ENCODE measurements at regions not wholly inside any gene's neighbourhood (a gene's known extent, or its start where the extent isn't known, plus 50 kb on each side); places are given as distances from the start of the nearest gene placed in this dataset.

DNA sequence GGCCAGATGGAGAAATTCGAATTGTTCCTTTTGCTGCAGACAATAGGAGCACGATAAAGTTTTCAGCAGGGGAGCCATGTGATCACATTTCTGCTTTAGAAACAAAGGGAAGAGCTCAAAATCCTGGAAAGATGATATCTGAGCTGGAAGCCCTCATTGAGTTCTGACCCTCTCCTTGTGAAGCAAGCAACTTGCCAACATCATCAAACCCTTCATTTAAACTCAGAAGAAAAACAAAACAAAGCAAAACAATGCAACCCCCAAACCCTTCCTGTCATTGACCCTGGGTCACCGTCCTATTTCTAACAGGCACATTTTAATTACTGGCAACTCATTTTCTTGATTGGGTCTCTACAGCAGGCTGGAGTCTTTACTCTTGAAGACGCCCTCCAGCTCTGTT, 198.3 kb upstream of the ZNF32 start:
- TF ChIP-seq EZH2 (IDR thresholded peaks at IDR 0.05; ENCODE audit: borderline replicate concordance, low read depth, low read length, severe bottlenecking), result no peak
- TF ChIP-seq, protein P1, sequence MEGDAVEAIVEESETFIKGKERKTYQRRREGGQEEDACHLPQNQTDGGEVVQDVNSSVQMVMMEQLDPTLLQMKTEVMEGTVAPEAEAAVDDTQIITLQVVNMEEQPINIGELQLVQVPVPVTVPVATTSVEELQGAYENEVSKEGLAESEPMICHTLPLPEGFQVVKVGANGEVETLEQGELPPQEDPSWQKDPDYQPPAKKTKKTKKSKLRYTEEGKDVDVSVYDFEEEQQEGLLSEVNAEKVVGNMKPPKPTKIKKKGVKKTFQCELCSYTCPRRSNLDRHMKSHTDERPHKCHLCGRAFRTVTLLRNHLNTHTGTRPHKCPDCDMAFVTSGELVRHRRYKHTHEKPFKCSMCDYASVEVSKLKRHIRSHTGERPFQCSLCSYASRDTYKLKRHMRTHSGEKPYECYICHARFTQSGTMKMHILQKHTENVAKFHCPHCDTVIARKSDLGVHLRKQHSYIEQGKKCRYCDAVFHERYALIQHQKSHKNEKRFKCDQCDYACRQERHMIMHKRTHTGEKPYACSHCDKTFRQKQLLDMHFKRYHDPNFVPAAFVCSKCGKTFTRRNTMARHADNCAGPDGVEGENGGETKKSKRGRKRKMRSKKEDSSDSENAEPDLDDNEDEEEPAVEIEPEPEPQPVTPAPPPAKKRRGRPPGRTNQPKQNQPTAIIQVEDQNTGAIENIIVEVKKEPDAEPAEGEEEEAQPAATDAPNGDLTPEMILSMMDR (IDR thresholded peaks at IDR 0.05; ENCODE audit: borderline replicate concordance, extremely low read depth, low read length, poor library complexity, severe bottlenecking), result no peak
